PC-9 (cell line): ENCODE measurements at regions not wholly inside any gene's neighbourhood (a gene's known extent, or its start where the extent isn't known, plus 50 kb on each side); places are given as distances from the start of the nearest gene placed in this dataset.

Source experiments
- BruUV-seq: library from RNA; stranded (reverse); fragments of 400-500 nt; replicated peaks from 2 replicates; lab custom pipeline; 2021; lab: Mats Ljungman, UMichigan
- CTCF ChIA-PET: fragments of 300-600 bp; sonication (Branson Sonifier 250); formaldehyde crosslinking; loops from one replicate; lab custom pipeline; 2022; ENCODE audit warnings: antibody characterized with exemption; lab: Charles Lee
- POLR2A ChIA-PET: fragments of 300-600 bp; sonication (Branson Sonifier 250); formaldehyde crosslinking; loops from one replicate; lab custom pipeline; 2022; ENCODE audit warnings: antibody characterized with exemption; ENCODE audit not compliant: unreplicated experiment; lab: Charles Lee
- DNase-seq, 2 experiments: peaks; one replicate each; pipeline versions ENCODE4 v3.0.0 to v3.0.0-alpha.2; 2015 to 2022; ENCODE audit warnings: mixed read lengths in 1 of 2
- H2AFZ ChIP-seq: fragments of 200-600 bp; sonication (generic); 2 replicates; pipeline ENCODE4 v1.8.1; 2017; ENCODE audit warnings: antibody characterized with exemption
- H3F3A ChIP-seq: fragments of 200-600 bp; sonication (generic); 2 replicates; pipeline ENCODE4 v1.8.1; 2017; ENCODE audit warnings: antibody characterized with exemption, mild to moderate bottlenecking, low read depth; ENCODE audit not compliant: insufficient read depth
- H3K27ac ChIP-seq: fragments of 200-600 bp; sonication (generic); 2 replicates; pipeline ENCODE4 v1.6.1; 2016; ENCODE audit warnings: mixed run types
- H3K27me3 ChIP-seq: fragments of 200-600 bp; sonication (generic); 2 replicates; pipeline ENCODE4 v1.6.1; 2016; ENCODE audit warnings: low read depth, mixed run types; ENCODE audit not compliant: insufficient read depth
- H3K36me3 ChIP-seq: fragments of 200-600 bp; sonication (generic); 2 replicates; pipeline ENCODE4 v1.6.1; 2016; ENCODE audit warnings: low read depth, mixed run types
- H3K4me1 ChIP-seq: fragments of 200-600 bp; sonication (generic); replicated peaks from 2 replicates; pipeline ENCODE4 v1.6.1; 2016; ENCODE audit warnings: mixed run types; ENCODE audit not compliant: insufficient read depth
- H3K4me2 ChIP-seq: fragments of 200-600 bp; sonication (generic); 2 replicates; pipeline ENCODE4 v1.6.1; 2017; ENCODE audit warnings: mixed run types
- H3K4me3 ChIP-seq: fragments of 200-600 bp; sonication (generic); 2 replicates; pipeline ENCODE4 v1.6.1; 2016; ENCODE audit warnings: mixed run types
- H3K79me2 ChIP-seq: fragments of 200-600 bp; sonication (generic); 2 replicates; pipeline ENCODE4 v1.6.1; 2017; ENCODE audit warnings: low read depth, mixed run types
- H3K9me2 ChIP-seq: fragments of 200-600 bp; sonication (generic); 2 replicates; pipeline ENCODE4 v1.8.1; 2017; ENCODE audit warnings: mild to moderate bottlenecking; ENCODE audit not compliant: insufficient read depth
- H3K9me3 ChIP-seq: fragments of 200-600 bp; sonication (generic); 2 replicates; pipeline ENCODE4 v1.8.1; 2016; ENCODE audit warnings: low read depth; ENCODE audit not compliant: insufficient read depth
- H4K20me1 ChIP-seq: fragments of 200-600 bp; sonication (generic); 2 replicates; pipeline ENCODE4 v1.8.1; 2017; ENCODE audit not compliant: insufficient read depth
- CTCF ChIP-seq: fragments of 200-600 bp; sonication (generic); conservative IDR thresholded peaks from 2 replicates; pipeline ENCODE4 v1.6.1; 2017; ENCODE audit warnings: mixed run types, antibody characterized with exemption, mild to moderate bottlenecking, moderate library complexity
- EZH2 ChIP-seq: fragments of 200-600 bp; sonication (generic); IDR thresholded peaks from 2 replicates; pipeline ENCODE4 v1.8.0; 2017; ENCODE audit warnings: antibody characterized with exemption, low read depth
- intact Hi-C: fragments of 100-400 bp; cut with micrococcal nuclease; formaldehyde crosslinking; loops from one replicate; pipeline ENCODE4 v1.10.0; 2022; ENCODE audit not compliant: unreplicated experiment

- CTCF ChIA-PET: no interaction called here
- no peak for TF ChIP-seq CTCF
- no peak for TF ChIP-seq EZH2
- Histone ChIP-seq H3K79me2 (no peaks in the 10 kb centered on the region), H3K4me2 (no peak overlapping the region), H3K36me3 (no peaks in the 10 kb centered on the region), H2AFZ (no peak overlapping the region), H3K9me2 (no peaks in the 10 kb centered on the region), H4K20me1 (no peaks in the 10 kb centered on the region; the same call in 1 of the 2 replicates), H3K4me1 (no peaks in the 10 kb centered on the region), H3K4me3 (no peak overlapping the region), H3K27ac (no peak overlapping the region), H3K9me3 (no peaks in the 10 kb centered on the region), H3F3A (no peaks in the 10 kb centered on the region), H3K27me3 (peaks cover 55% of the 10 kb centered on the region)
- BruUV-seq: no TSS peak
- intact Hi-C loops: no loop called here
- DNase-seq: no peak
- POLR2A ChIA-PET: no interaction called here
These were observed 172.0 kb downstream of the NSG2 start for GRCh38 chr5:174217527-174217926.

- no TSS peak for BruUV-seq
- no peaks in the 10 kb centered on the region for H3K9me2 ChIP-seq
These were observed 172.7 kb downstream of the NSG2 start for GRCh38 chr5:174218162-174218561.

GRCh38 chr5:174220417-174220816 is 174.9 kb downstream of the NSG2 start:
- POLR2A ChIA-PET: no interaction called here
- BruUV-seq: no TSS peak
- no peak for TF ChIP-seq EZH2
- no peak for TF ChIP-seq CTCF
- intact Hi-C loops: no loop called here
- Histone ChIP-seq H3K4me3 (no peak overlapping the region), H3K4me2 (no peak overlapping the region), H3K79me2 (no peaks in the 10 kb centered on the region), H3K27me3 (peaks cover 52% of the 10 kb centered on the region), H4K20me1 (no peaks in the 10 kb centered on the region; the same call in 1 of the 2 replicates), H3K9me3 (no peaks in the 10 kb centered on the region), H3K9me2 (no peaks in the 10 kb centered on the region), H3K36me3 (no peaks in the 10 kb centered on the region), H3K4me1 (no peaks in the 10 kb centered on the region), H3F3A (no peaks in the 10 kb centered on the region), H3K27ac (no peak overlapping the region), H2AFZ (no peak overlapping the region)
- DNase-seq: no peak
- CTCF ChIA-PET: no interaction called here

More at GRCh38 chr5:174218162-174218561, 172.7 kb downstream of the NSG2 start:
- DNase-seq: no peak
- Histone ChIP-seq H3K27ac (no peak overlapping the region), H3K79me2 (no peaks in the 10 kb centered on the region), H2AFZ (no peak overlapping the region), H3K9me3 (no peaks in the 10 kb centered on the region), H3K4me1 (no peaks in the 10 kb centered on the region), H3K4me2 (no peak overlapping the region), H4K20me1 (no peaks in the 10 kb centered on the region; the same call in 1 of the 2 replicates), H3K27me3 (peaks cover 55% of the 10 kb centered on the region), H3K4me3 (no peak overlapping the region), H3F3A (no peaks in the 10 kb centered on the region), H3K36me3 (no peaks in the 10 kb centered on the region)
- TF ChIP-seq EZH2 (no peak), CTCF (no peak)
- ChIA-PET POLR2A (no interaction called here), CTCF (no interaction called here)
- intact Hi-C loops: no loop called here
